ENCODE measurements at regions not wholly inside any gene's neighbourhood (a gene's known extent, or its start where the extent isn't known, plus 50 kb on each side); places are given as distances from the start of the nearest gene placed in this dataset.
"Not testable (repeated sequence)": the region's sequence is repeated elsewhere in the genome, so short reads cannot be mapped to it uniquely, and the experiment has no call there.

- TF ChIP-seq JUND (IDR thresholded peaks at IDR 0.05; ENCODE audit: low read depth), result no peak
- no peak for DNase-seq (ENCODE audit: low read depth in 1 of 2, low spot score in 1 of 2)
- in situ Hi-C loops (cut with HindIII; ENCODE audit: low pct_unique_long_range_greater_than_20kb, low sequenced_read_pairs), result no loop called here
These were observed 368.2 kb upstream of the FANCL start for GRCh38 chr2:58609326-58609725.

GRCh38 chr2:58608146-58608545 is 367.0 kb upstream of the FANCL start:
- no peak for TF ChIP-seq JUND (IDR thresholded peaks at IDR 0.05; ENCODE audit: low read depth)
- DNase-seq (ENCODE audit: low read depth in 1 of 2, low spot score in 1 of 2), result no peak
- in situ Hi-C loops (cut with HindIII; ENCODE audit: low pct_unique_long_range_greater_than_20kb, low sequenced_read_pairs), result no loop called here

- in situ Hi-C loops (cut with HindIII; ENCODE audit: low pct_unique_long_range_greater_than_20kb, low sequenced_read_pairs), result no loop called here
- DNase-seq (ENCODE audit: low read depth in 1 of 2, low spot score in 1 of 2), result no peak
- TF ChIP-seq JUND (IDR thresholded peaks at IDR 0.05; ENCODE audit: low read depth), result no peak
These were observed 366.3 kb upstream of the FANCL start for GRCh38 chr2:58607448-58607847.

- in situ Hi-C loops (cut with HindIII; ENCODE audit: low pct_unique_long_range_greater_than_20kb, low sequenced_read_pairs), result no loop called here
- DNase-seq (ENCODE audit: low read depth in 1 of 2, low spot score in 1 of 2), result no peak
- no peak for TF ChIP-seq JUND (IDR thresholded peaks at IDR 0.05; ENCODE audit: low read depth)
These were observed 365.7 kb upstream of the FANCL start for GRCh38 chr2:58606799-58607198.

- TF ChIP-seq JUND (IDR thresholded peaks at IDR 0.05; ENCODE audit: low read depth), result no peak
- no peak for DNase-seq (ENCODE audit: low read depth in 1 of 2, low spot score in 1 of 2)
- in situ Hi-C loops (cut with HindIII; ENCODE audit: low pct_unique_long_range_greater_than_20kb, low sequenced_read_pairs), result no loop called here
These were observed 363.0 kb upstream of the FANCL start for GRCh38 chr2:58604096-58604495.

GRCh38 chr2:58601017-58601416 is 359.9 kb upstream of the FANCL start:
- DNase-seq (ENCODE audit: low read depth in 1 of 2, low spot score in 1 of 2), result no peak
- no peak for TF ChIP-seq JUND (IDR thresholded peaks at IDR 0.05; ENCODE audit: low read depth)
- in situ Hi-C loops (cut with HindIII; ENCODE audit: low pct_unique_long_range_greater_than_20kb, low sequenced_read_pairs), result no loop called here

GRCh38 chr2:58598171-58598570 is 357.0 kb upstream of the FANCL start:
- in situ Hi-C loops (cut with HindIII; ENCODE audit: low pct_unique_long_range_greater_than_20kb, low sequenced_read_pairs), result no loop called here
- TF ChIP-seq JUND (IDR thresholded peaks at IDR 0.05; ENCODE audit: low read depth), result no peak
- DNase-seq (ENCODE audit: low read depth in 1 of 2, low spot score in 1 of 2), result no peak

- no peak for TF ChIP-seq JUND (IDR thresholded peaks at IDR 0.05; ENCODE audit: low read depth)
- in situ Hi-C loops (cut with HindIII; ENCODE audit: low pct_unique_long_range_greater_than_20kb, low sequenced_read_pairs), result no loop called here
- DNase-seq (ENCODE audit: low read depth in 1 of 2, low spot score in 1 of 2), result no peak
These were observed 354.6 kb upstream of the FANCL start for GRCh38 chr2:58595714-58596113.

- no peak for DNase-seq (ENCODE audit: low read depth in 1 of 2, low spot score in 1 of 2)
- no peak for TF ChIP-seq JUND (IDR thresholded peaks at IDR 0.05; ENCODE audit: low read depth)
- in situ Hi-C loops (cut with HindIII; ENCODE audit: low pct_unique_long_range_greater_than_20kb, low sequenced_read_pairs), result no loop called here
These were observed 353.6 kb upstream of the FANCL start for GRCh38 chr2:58594762-58595161.

- in situ Hi-C loops (cut with HindIII; ENCODE audit: low pct_unique_long_range_greater_than_20kb, low sequenced_read_pairs), result no loop called here
- peak in 1 of 2 experiments; percentile 4 for DNase-seq (ENCODE audit: low read depth in 1 of 2, low spot score in 1 of 2)
- TF ChIP-seq JUND (IDR thresholded peaks at IDR 0.05; ENCODE audit: low read depth), result no peak
These were observed 353.1 kb upstream of the FANCL start for GRCh38 chr2:58594175-58594574.

GRCh38 chr2:58586178-58586577 is 345.1 kb upstream of the FANCL start:
- DNase-seq (ENCODE audit: low read depth in 1 of 2, low spot score in 1 of 2); in situ Hi-C loops (cut with HindIII; ENCODE audit: low pct_unique_long_range_greater_than_20kb, low sequenced_read_pairs): not testable (repeated sequence)

- TF ChIP-seq JUND (IDR thresholded peaks at IDR 0.05; ENCODE audit: low read depth), result no peak
- in situ Hi-C loops (cut with HindIII; ENCODE audit: low pct_unique_long_range_greater_than_20kb, low sequenced_read_pairs), result no loop called here
- no peak for DNase-seq (ENCODE audit: low read depth in 1 of 2, low spot score in 1 of 2)
These were observed 344.1 kb upstream of the FANCL start for GRCh38 chr2:58585233-58585632.

- in situ Hi-C loops (cut with HindIII; ENCODE audit: low pct_unique_long_range_greater_than_20kb, low sequenced_read_pairs), result no loop called here
- TF ChIP-seq JUND (IDR thresholded peaks at IDR 0.05; ENCODE audit: low read depth), result no peak
- DNase-seq (ENCODE audit: low read depth in 1 of 2, low spot score in 1 of 2), result no peak
These were observed 343.5 kb upstream of the FANCL start for GRCh38 chr2:58584606-58585118.

- TF ChIP-seq JUND (IDR thresholded peaks at IDR 0.05; ENCODE audit: low read depth), result no peak
- DNase-seq (ENCODE audit: low read depth in 1 of 2, low spot score in 1 of 2), result no peak
- in situ Hi-C loops (cut with HindIII; ENCODE audit: low pct_unique_long_range_greater_than_20kb, low sequenced_read_pairs), result no loop called here
These were observed 337.2 kb upstream of the FANCL start for GRCh38 chr2:58578276-58578675.
